Right renal cortex interstitium (tissue), 3 donors: ENCODE measurements at regions not wholly inside any gene's neighbourhood (a gene's known extent, or its start where the extent isn't known, plus 50 kb on each side); places are given as distances from the start of the nearest gene placed in this dataset.
"Not testable (repeated sequence)": the region's sequence is repeated elsewhere in the genome, so short reads cannot be mapped to it uniquely, and the experiment has no call there.

Source experiments
- DNase-seq, 3 donors: peaks; one replicate each; pipeline ENCODE4 v3.0.0-alpha.2; 2013; ENCODE audit warnings: low read depth in 3 of 3, low spot score in 2 of 3

- no peak for DNase-seq
These were observed 214.5 kb downstream of the RPLP1 start for GRCh38 chr15:69666921-69667811.

GRCh38 chr15:69668039-69668705 lies 215.6 kb downstream of the RPLP1 start:
- DNase-seq, result no peak

GRCh38 chr15:69668963-69669362 lies 216.3 kb downstream of the RPLP1 start:
- DNase-seq, result no peak

GRCh38 chr15:69669446-69669845 lies 216.8 kb downstream of the RPLP1 start:
- DNase-seq, result no peak

GRCh38 chr15:69673291-69673881 lies 220.8 kb downstream of the RPLP1 start:
- DNase-seq, result no peak

GRCh38 chr15:69675731-69676130 lies 223.1 kb downstream of the RPLP1 start:
- DNase-seq, result no peak

- DNase-seq, result no peak
These were observed 224.8 kb downstream of the RPLP1 start for GRCh38 chr15:69677403-69677802.

- no peak for DNase-seq
These were observed 227.1 kb downstream of the RPLP1 start for GRCh38 chr15:69679623-69680228.

- DNase-seq, result not testable (repeated sequence)
These were observed 232.2 kb downstream of the RPLP1 start for GRCh38 chr15:69684823-69685222.

- no peak for DNase-seq
These were observed 233.2 kb downstream of the RPLP1 start for GRCh38 chr15:69685512-69686452.

GRCh38 chr15:69686626-69687025 lies 234.0 kb downstream of the RPLP1 start:
- DNase-seq, result no peak

GRCh38 chr15:69689133-69689532 lies 236.5 kb downstream of the RPLP1 start:
- no peak for DNase-seq

- no peak for DNase-seq
These were observed 238.8 kb downstream of the RPLP1 start for GRCh38 chr15:69691307-69692015.

GRCh38 chr15:69692342-69692741 lies 239.7 kb downstream of the RPLP1 start:
- no peak for DNase-seq

- DNase-seq, result no peak
These were observed 240.4 kb downstream of the RPLP1 start for GRCh38 chr15:69693059-69693458.

- DNase-seq, result no peak
These were observed 244.3 kb downstream of the RPLP1 start for GRCh38 chr15:69696946-69697345.

GRCh38 chr15:69697916-69698315 lies 245.3 kb downstream of the RPLP1 start:
- DNase-seq, result no peak

GRCh38 chr15:69699096-69699495 lies 246.5 kb downstream of the RPLP1 start:
- no peak for DNase-seq

- DNase-seq, result no peak
These were observed 247.8 kb downstream of the RPLP1 start for GRCh38 chr15:69700380-69700779.

GRCh38 chr15:69701198-69701597 lies 248.6 kb downstream of the RPLP1 start:
- no peak for DNase-seq
